GM18520 (cell line): ENCODE measurements at regions not wholly inside any gene's neighbourhood (a gene's known extent, or its start where the extent isn't known, plus 50 kb on each side); places are given as distances from the start of the nearest gene placed in this dataset.

ENCODE experiments used
- ATAC-seq: cut with Tn5 transposase; IDR thresholded peaks from one replicate; pipeline ENCODE4 v1.9.1; 2021; ENCODE audit not compliant: unreplicated experiment

DNA sequence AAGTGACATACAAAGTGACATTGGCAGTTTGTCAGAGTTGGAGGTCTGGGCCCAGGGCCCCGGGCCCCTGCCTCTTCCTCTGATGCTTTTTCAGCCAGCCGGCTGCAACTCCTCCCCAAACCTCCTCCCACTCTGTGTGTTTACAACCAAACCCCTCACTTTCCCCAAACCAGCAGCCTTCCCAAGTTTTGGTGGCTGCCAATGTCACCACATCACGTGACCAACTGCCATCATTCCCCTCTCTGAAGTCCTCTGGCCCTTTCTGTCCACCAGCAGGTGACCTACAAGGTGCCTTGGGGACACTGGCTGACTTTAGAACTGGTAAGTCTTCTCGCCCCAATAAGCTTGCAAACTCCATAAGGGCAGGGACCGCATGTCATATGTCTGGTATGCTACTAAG lies 357.7 kb downstream of the BCOR start:
- ATAC-seq = no peak

DNA sequence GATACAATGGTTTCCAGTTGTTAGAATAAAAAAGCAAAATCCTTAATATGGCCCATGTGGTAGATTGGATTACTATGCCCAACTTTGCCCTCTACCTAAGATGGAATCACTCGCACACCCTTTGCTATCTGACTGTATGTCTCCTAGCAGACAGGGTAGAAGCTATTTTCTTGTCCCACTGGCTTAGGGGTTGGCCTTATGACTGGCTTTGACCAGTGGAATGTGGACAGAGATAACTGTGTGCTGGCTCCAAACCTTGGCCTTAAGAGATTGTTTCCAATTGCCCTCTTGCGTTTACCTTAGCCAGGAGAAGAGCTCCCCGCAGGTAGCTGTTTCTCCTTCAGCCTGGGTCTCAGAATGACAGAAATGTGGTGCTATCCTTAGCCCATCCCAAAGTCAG lies 355.9 kb downstream of the BCOR start:
- ATAC-seq = no peak

GRCh38 chrX:39745818-39746217 lies 351.9 kb downstream of the BCOR start:
- ATAC-seq = no peak

DNA sequence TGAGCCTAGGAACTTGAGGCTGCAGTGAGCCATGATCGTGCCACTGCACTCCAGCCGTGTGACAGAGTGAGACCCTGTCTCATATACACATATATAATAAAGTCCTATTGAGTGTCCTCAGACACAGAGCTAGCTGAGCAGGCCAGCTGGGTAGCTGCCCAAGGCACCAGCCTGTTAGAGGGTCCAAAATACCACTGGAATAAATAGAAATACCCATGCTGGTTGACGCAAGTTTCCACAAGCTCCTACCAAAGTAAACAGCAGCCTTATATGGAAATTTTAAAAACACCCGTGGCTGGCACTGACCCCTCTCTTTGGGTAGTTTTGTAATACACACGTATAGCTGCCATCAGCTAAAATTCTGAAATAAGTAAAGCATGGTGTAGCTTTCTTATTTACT lies 348.6 kb downstream of the BCOR start:
- no peak for ATAC-seq

GRCh38 chrX:39749728-39750127 lies 348.0 kb downstream of the BCOR start:
- ATAC-seq = no peak

DNA sequence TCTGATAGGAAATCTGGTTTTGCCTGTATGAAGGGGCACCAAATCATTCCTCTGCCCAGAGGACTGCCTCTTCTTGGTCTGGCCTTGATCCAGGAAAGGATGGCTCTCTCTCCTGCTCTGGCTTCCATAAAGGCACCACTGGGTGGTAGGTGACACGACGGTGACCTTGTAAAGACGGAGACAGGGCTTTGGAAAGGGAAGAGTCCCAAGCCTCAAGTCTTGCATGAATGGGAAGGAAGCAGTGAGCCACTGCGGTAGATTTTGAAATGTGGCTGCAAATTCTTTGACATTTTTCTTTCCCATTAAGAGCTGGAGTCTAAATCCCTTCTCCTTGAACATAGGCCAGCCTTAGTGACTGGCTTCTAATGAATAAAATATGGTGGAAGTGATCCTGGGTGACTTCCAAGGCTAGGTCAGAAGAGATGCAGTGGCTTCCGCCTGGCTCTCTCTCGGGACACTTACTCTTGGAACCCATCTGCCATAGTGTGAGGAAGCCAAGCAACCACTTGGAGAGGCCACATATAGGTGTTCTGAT lies 347.4 kb downstream of the BCOR start:
- ATAC-seq = no peak

- no peak for ATAC-seq
Observed at GRCh38 chrX:39750848-39751247, 346.9 kb downstream of the BCOR start.

DNA sequence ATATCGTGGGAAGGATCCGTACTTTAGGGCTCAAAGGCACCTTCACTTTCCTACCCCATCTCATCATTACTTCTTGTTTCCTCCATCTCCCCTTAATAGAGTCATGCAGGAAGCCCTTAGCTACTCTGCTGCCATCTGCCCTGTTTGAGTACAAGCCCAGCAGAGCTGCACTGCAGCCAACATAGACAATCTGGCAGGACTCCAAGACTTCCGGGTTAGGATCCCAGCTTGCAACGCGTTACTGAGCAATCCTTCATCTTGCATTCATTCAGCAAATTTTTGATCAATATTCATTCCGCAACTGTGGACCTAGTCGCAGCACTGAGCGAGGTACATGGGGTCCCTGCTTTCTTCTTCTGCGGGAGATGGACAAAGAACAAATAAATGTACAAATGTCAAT lies 344.9 kb downstream of the BCOR start:
- no peak for ATAC-seq

DNA sequence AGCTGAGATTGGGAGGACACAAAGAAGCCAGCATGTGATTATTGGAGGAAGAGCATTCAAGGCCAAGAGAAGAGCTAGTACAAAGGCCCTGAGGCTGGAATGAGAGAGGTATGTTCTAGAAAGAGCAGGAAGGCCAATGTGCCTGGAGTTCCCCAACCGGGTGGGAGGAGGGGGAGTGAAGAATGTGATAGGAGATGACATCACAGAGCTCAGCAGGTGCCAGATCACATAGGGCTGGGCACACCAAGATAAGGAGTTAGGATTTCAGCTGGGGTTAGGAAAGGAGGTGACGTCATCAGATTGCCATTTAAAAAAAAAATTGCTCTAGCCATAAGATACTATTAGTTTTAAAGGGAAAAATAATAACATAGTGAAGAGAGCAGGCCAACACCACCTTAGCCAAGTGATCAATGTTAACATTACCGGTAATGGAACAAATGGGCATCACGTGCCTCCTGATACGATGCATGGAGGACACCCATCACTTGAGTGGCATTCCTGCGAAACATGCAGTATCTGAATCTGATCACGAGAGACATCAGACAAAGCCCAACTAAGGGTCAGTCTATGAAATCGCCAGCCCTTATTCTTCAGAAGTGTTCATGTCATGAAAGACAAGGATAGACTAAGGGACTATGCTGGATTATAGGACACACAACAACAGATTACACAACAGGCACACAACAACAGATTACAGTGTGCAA lies 344.3 kb downstream of the BCOR start:
- ATAC-seq = no peak

DNA sequence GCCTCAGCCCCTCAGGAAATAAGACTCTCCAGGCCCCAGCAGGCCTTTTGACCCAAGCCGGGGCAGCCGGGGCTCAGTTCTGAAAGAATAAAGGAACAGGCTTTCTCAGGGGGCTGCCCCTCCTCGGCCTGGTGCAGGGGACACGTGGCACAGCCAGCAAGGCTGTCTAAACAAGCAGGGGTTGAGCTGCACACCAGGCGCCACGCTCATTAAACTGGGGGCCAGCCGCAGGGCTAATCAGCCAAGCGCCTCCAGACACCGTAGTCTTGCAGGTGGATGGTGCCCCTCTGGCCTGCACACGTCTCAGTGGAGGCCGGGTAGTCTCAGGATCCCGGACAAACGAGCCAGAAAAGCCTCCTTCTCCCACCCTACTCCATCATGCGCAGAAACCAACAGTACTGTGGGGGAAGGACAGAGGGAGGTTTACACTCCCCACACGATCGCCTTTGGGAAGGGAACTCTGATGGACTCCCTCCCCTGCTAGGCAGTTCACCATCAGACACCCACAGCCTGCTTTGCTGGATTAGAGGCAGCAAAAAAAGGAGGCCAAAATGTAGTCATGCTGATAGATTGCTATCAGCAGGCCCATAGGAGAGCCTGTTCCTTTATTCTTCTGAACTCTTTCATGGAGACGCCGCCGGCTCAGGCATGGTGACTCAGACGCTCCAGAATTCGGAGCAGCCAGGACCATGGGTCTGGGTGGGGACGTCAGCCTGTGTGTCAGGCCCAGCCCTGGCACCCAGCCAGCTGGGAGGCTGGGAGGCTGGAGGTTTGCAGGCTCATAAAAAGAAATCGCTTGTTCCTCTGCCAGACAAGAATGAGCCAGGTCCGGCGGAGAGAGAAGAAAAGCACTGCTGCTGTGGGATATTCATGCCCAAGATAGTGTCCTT lies 342.4 kb downstream of the BCOR start:
- no peak for ATAC-seq

DNA sequence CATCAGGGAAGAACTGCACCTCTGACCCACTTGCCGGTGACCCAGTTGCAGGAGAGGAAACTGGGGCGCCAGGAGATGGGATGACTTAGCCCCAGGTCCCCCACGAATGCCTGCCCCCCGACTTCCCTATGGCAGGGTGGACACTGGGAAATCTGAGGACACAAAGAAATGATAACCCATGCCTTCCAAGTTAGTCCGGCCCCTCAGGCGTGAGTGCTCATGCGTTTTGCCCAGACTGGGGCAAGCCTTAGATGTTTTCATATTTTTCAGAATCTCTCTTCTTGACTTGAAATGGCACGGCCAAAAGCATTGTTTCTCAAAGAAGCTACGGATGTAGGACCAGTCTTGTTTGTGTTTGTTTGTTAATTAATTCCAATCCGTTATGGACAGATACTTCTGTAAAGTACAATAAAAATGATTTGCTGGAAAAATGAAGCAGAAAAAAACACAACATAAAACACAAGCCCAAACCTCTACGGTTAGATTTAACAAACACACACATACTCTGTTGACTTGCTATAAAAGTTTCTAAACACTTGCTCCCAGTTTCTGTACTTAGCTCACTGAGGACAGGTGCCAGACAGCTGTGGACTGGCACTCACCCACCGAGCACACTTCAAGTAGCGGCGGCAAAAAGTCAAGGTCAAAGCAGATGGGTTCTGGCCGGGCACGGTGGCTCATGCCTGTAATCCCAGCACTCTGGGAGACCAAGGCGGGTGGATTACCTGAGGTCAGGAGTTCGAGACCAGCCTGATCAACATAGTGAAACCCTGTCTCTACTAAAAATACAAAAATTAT lies 341.5 kb downstream of the BCOR start:
- ATAC-seq = no peak

GRCh38 chrX:39757971-39758370 lies 339.8 kb downstream of the BCOR start:
- no peak for ATAC-seq

DNA sequence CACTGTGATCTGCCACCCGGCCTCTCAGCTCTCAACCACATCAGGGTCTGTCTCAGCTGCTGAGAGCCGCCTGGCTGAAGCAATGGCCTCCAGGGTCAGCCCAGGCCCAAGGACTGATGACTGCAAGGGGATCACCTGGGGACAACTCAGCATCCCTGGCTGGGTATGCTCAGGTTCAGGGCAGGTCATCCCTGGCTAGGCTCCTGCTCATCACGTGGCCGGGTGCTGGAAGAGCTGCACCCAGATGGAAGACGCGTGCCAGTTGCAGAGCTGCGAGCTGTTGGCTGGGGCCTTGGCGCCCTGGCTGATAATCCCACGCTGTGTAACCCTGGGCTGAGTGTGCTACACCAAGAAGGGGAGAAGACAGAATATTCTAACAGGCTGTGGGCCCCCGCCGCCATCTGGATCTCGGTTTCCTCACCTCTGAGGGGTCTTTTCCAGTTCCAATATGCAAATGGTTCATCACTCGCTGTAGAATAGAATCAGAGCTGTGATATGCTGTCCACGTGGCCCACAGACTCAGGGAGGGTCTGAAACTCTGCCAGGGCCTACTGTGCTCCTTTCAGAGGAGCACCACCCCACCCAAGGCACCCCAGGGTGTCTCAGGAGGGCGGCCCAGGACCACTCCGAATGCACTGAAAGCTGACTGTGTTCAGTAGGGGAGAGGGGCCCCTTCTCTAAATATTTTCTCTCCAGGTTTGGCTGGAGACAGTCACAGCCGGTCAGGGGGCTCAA lies 338.8 kb downstream of the BCOR start:
- no peak for ATAC-seq

- no peak for ATAC-seq
Observed at GRCh38 chrX:39759526-39760224, 338.1 kb downstream of the BCOR start.

GRCh38 chrX:39760930-39761329 lies 336.8 kb downstream of the BCOR start:
- ATAC-seq = no peak

DNA sequence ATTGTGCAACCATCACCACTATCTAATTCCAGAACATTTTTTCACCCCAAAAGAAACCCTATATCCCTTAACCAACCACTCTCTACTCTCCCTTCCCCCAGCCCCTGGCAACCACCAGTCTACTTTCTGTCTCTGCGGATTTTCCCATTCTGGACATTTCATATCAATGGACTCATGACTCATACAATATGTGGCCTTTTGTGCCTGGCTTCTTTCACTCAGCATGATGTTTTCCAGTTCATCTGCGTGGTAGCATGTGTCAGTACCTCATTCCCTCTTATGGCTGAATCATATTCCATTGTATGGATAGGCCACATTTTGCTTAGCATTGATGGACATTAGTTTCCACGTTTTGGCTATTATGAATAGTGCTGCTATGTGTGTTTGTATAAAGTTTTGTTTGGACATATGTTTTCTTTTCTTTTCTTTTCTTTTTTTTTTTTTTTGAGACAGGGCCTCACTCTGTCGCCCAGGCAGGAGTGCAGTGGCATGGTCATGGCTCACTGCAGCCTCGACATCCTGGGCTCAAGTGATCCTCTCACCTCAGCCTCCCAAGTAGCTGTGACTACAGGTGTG lies 335.4 kb downstream of the BCOR start:
- ATAC-seq = no peak

- ATAC-seq = no peak
Observed at GRCh38 chrX:39764441-39764914, 333.3 kb downstream of the BCOR start.

DNA sequence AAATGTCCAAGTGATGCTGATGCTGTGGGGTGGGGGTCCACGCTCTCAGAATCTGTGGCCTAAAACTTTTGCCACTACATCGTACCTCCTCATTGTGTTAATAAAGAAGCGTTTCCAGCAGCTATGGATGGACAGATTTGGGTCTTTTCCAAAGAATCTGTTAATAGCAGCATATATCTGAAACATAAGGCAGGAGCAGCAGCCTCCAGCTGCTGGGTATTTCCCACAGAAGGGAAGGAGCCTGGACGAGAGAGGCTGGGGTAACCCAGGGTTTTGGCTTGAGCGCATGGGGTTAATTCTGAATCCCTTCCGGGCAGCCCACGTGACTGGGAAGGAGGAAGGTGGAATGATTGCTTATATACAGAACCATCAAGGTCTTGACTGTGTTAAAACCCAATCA lies 332.4 kb downstream of the BCOR start:
- ATAC-seq = no peak

GRCh38 chrX:39766085-39766726 lies 331.6 kb downstream of the BCOR start:
- no peak for ATAC-seq
